ENCODE measurements at regions not wholly inside any gene's neighbourhood (a gene's known extent, or its start where the extent isn't known, plus 50 kb on each side); places are given as distances from the start of the nearest gene placed in this dataset.
"Not testable (repeated sequence)": the region's sequence is repeated elsewhere in the genome, so short reads cannot be mapped to it uniquely, and the experiment has no call there.

DNA sequence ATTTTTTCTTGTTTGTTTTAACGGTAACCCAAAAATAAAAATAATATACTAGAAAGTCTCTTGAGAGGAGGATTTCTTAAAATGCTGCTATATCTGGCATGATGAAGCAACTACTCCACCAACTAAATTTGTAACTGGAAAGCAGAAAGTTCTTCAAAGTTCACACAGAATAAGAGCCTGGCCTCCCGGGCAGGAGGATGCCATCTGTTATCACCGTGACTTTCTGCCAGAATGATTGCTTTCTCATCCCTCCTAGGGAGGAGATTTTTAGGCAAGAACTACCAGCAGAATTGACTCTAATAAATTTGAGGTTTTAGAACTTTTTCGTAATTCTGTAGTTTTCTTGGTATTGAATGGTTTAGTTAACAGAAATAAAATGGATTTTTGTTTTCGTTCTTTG lies 464.6 kb upstream of the ACTBL2 start:
- no peak for DNase-seq (ENCODE audit: low spot score)

DNA sequence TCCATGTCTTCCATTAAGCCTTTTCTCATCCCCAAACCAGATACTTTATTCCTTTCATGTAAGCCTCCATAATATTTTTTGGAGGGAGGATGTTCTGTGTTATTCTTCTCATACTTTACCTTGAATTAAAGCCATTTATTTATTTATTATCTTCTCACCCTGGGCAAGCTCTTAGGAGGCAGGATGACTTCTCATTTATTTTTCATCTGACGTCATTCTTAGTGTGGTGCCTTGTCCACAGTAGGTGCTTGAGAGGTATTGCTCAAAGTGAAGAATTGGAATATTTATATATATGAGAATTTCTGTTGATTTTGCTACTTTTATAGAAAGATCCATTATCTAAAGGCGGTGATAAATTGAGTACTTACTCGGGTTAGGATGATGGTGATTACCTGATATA lies 458.3 kb upstream of the ACTBL2 start:
- DNase-seq (ENCODE audit: low spot score), result no peak

GRCh38 chr5:57940236-57940635 lies 457.6 kb upstream of the ACTBL2 start:
- DNase-seq (ENCODE audit: low spot score), result no peak

GRCh38 chr5:57939771-57940170 lies 457.2 kb upstream of the ACTBL2 start:
- no peak for DNase-seq (ENCODE audit: low spot score)

DNA sequence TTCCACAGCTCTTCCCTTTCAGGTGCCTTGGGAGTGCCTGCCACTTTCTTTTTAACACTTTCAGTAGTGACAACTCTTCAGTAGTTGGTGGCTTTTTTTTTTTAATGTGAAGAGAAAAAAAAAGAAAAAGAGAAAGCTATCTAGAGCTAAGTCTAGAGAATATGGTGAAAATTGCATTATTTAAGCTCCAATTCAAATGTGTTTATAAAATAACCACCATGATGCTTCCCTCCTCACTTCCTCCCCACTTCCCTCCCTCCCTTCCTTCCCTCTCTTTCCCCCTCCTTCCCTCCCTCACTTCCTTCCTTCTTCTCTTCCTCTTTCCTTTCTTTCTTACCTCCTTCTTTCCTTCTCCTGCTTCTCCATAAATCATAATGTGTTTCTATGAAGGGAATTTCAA lies 456.7 kb upstream of the ACTBL2 start:
- no peak for DNase-seq (ENCODE audit: low spot score)

DNA sequence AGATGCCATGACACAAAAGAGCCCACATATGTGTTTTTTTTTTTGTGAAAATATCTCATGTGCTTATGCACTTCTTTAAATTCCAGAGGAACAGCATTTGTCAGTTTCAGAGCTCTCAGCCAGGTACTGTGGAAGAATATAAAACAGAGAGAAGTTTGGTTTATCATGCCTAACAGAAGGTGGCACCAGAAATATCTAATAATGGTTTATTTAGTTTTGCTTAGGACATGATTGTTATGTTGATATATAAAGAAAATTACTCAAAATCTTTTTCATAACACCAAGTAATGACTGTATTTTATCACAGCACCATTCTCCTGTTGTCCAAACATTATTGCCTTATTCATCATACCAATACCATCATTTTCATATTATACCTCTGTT lies 455.6 kb upstream of the ACTBL2 start:
- DNase-seq (ENCODE audit: low spot score), result no peak

- DNase-seq (ENCODE audit: low spot score), result no peak
Observed at GRCh38 chr5:57937501-57938173, 455.0 kb upstream of the ACTBL2 start.

GRCh38 chr5:57937025-57937424 lies 454.4 kb upstream of the ACTBL2 start:
- DNase-seq (ENCODE audit: low spot score), result no peak

GRCh38 chr5:57932761-57933160 lies 450.1 kb upstream of the ACTBL2 start:
- DNase-seq (ENCODE audit: low spot score), result no peak

- DNase-seq (ENCODE audit: low spot score), result no peak
Observed at GRCh38 chr5:57931807-57932206, 449.2 kb upstream of the ACTBL2 start.

- DNase-seq (ENCODE audit: low spot score), result no peak
Observed at GRCh38 chr5:57931352-57931751, 448.7 kb upstream of the ACTBL2 start.

DNA sequence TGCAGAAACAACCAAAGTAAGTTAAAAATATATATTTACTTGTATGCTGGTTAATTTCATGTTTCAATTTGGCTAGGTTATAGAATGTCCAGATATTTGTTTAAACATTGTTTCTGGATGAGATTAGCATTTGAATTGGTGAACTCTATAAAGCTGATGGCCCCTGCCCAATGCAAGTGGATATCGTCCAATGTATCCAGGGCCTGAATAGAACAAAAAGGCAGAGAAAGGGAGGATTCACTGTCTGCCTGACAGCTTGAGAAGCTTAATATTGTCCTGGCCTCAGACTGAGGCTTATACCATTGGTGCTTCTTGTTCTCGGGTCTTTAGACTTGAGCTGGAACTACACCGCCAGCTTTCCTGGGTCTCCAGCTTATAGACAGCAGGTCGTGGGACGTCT lies 446.7 kb upstream of the ACTBL2 start:
- DNase-seq (ENCODE audit: low spot score), result no peak

DNA sequence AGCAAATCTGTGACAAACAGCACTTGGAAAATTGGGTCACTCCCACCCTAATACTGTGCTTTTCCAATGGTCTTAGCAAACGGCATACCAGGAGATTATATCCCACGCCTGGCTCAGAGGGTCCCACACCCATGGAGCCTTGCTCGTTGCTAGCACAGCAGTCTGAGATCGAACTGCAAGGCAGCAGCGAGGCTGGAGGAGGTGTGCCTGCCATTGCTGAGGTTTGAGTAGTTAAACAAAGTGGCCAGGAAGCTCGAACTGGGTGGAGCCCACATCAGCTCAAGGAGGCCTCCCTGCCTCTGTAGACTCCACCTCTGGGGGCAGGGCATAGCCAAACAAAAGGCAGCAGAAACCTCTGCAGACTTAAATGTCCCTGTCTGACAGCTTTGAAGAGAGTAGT lies 440.5 kb upstream of the ACTBL2 start:
- not testable (repeated sequence) for DNase-seq (ENCODE audit: low spot score)

- no peak for DNase-seq (ENCODE audit: low spot score)
Observed at GRCh38 chr5:57917004-57917403, 434.4 kb upstream of the ACTBL2 start.

DNA sequence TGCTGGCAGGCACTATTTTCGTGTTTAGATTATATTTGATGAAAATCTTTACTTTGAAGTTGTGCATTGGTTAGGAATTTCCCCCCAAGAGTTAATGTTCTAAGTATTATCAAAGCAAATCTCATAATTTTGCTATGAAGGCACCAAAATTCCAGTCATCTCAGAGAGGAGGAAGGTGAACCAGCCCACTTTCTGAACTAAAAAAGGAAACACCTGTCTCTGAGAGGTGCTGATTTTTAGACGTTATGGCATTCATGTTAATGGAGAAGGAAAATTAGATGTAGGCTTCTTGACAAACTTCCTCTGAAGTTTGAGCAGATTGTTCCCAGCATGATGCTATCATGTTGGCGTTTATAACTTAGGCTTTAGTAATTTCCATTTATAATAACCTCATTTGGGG lies 432.9 kb upstream of the ACTBL2 start:
- no peak for DNase-seq (ENCODE audit: low spot score)

DNA sequence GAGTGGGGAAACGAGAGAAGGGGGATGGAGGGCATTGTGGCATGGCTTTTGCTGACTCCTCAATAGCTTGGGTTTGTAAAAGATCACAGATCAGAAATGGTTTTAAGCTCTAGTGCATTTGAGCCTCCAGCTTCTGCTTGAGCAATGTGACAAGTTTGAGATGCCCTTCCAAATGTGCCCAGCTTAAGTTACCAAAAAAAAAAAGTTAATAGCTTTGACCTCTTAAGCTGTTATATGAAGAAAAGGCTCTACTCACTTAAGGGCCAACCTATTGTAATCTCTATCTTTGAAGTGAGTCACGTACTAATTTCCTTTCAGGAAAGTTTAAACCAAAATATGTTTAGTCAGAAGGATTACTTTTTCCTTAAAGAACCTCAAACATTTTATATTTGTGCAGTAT lies 428.8 kb upstream of the ACTBL2 start:
- DNase-seq (ENCODE audit: low spot score), result no peak

DNA sequence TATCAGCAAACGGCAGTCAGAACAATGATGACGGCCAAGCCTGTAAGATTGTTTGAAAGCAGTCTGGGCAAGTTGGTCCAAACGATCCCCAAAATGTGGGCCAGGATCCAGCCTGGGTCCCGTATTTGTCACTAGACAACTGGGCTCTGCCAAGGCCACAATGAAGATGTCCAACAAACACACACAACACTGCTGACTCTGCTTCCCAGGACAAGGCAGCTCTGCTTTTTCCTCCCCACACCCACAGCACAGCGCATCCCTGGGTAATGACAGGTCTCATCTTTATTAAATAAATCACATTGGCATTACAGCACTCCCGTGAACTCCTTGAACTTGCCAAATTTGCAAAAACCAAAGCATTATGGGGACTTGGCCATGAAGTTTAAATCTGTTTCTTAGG lies 424.1 kb upstream of the ACTBL2 start:
- DNase-seq (ENCODE audit: low spot score), result peak; percentile 29

GRCh38 chr5:57903458-57903857 lies 420.8 kb upstream of the ACTBL2 start:
- no peak for DNase-seq (ENCODE audit: low spot score)

DNA sequence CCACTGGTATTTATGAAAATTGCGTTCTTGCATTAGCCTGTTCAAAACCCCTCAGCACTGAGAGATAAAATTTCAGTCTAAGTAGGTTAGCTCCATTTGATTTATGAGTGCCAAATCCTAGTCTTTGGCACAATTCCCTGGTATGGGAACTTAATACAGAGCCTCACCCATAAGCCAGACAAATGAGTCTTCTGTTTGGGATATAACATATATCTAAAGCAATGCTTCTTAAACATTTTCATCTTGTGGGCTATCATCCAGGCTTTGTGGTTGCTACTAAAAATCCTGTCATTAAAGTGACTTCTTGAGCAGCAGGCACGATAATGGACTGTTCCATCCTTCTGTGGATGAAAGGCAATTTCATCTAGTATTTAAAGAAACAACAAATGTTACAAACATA lies 419.5 kb upstream of the ACTBL2 start:
- no peak for DNase-seq (ENCODE audit: low spot score)

- DNase-seq (ENCODE audit: low spot score), result no peak
Observed at GRCh38 chr5:57900381-57900944, 417.9 kb upstream of the ACTBL2 start.

DNA sequence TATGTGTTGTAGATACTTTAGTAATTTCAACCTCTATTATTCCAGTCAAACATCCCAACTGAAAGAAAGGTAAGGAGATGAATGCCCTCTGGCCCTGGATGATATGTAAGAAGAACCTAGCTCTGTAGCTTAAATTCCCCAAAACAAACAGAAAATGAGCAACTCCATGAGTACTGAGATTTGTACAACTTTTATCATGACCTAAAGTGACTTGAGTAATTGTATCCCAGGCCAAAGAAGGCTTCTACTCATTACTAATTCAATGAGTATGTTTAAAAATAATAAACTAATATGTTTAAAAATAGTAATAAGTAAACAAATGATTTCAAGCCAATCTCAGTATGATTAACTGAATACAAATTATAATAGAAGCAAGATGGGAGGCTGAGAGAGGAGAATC lies 414.0 kb upstream of the ACTBL2 start:
- no peak for DNase-seq (ENCODE audit: low spot score)

DNA sequence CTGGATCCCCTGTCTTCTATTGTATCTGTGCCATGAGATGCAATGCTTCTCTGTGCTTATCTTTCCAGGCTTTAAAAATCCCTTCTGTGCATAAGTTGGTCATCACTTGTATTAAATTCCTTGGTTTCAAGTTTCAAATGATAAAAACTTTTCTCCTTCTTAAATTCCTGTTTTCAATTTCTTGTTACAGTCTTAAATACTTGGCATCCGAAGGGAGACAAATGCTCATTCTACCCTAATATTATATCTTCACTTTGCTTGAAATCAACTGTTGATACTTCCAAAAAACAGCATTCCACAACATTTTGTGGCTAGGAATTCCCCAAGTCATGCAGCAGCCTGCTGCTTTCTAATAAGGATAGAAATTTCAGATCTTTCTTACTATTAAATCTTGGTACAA lies 413.2 kb upstream of the ACTBL2 start:
- no peak for DNase-seq (ENCODE audit: low spot score)

- DNase-seq (ENCODE audit: low spot score), result no peak
Observed at GRCh38 chr5:57893926-57894325, 411.3 kb upstream of the ACTBL2 start.

DNA sequence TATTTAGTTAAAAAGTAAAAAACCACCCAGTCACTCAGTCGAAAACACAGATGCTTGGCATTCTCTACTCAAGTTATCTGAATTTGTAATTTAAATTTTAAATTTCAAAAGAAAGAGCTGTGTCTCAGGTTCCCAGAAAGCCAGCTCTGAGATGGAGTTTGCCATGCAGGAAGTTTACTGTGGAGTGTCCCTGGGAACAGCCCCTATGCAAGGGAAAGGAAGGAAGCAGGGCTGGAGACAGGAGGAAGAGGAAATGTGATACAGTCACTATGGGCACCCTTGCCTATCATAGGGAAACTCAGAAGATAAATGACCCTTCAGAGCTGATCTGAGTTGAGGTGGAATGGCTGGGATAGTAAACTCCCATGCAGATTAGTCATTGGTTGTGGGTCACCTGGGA lies 408.8 kb upstream of the ACTBL2 start:
- no peak for DNase-seq (ENCODE audit: low spot score)

All from globus pallidus (tissue), 1 donor.